Medulla oblongata (tissue), 1 donor: ENCODE measurements at regions not wholly inside any gene's neighbourhood (a gene's known extent, or its start where the extent isn't known, plus 50 kb on each side); places are given as distances from the start of the nearest gene placed in this dataset.

Experiments used
- DNase-seq: peaks from one replicate; pipeline ENCODE4 v3.0.0-alpha.2; 2015; ENCODE audit errors: extremely low spot score

GRCh38 chr12:65546528-65546927 is 268.0 kb downstream of the MSRB3 start:
- no peak for DNase-seq

- DNase-seq, result peak; percentile 74
Measured at GRCh38 chr12:65556676-65557437, 267.4 kb upstream of the HMGA2 start.

GRCh38 chr12:65557438-65558181 is 266.7 kb upstream of the HMGA2 start:
- no peak for DNase-seq

- no peak for DNase-seq
Measured at GRCh38 chr12:65560286-65560685, 264.0 kb upstream of the HMGA2 start.

- DNase-seq, result no peak
Measured at GRCh38 chr12:65561798-65562382, 262.4 kb upstream of the HMGA2 start.

DNA sequence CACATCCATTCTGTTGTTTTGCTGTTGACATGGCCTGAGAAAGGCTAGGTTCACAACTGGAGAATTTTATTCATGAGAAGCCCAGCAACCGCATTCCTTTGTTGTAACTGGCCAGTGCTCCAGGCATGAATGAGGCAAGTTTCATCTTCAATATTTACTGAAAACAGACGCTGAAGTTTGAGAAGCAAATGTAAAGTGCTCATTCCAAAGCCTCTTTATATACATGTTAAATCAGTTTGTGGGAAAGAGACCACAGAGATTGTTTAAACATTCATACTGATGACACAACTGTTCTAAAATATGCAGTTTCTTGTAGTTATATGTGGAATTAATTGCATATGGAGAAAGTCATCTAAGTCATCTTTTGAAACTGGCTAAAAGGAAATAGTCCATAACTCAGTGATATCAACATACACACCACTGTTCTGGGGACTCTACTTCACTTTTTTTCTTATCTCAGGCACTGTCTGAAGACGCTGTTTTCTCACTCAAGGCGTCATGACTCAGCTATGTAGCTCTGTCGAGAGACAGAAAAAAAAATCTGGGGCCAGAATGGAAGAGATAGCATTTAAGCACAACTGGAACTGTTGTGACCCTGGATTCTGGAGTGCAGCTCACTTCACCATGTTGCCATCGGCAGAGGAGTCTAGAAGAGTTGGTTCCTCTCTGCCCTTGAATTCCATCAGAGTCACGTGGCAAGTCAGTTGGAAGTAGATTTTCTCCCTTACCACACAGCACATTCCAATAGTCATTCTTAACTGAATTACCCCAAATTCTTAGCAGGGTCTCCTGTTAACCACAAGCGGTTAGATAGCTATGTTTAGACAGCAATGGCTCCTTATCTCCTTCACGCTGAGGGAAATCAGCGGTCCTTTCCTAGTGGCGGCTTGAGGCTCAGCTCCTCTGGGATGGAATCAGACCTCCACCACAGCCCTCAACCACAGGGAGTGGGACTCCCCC is 258.4 kb upstream of the HMGA2 start:
- no peak for DNase-seq

DNA sequence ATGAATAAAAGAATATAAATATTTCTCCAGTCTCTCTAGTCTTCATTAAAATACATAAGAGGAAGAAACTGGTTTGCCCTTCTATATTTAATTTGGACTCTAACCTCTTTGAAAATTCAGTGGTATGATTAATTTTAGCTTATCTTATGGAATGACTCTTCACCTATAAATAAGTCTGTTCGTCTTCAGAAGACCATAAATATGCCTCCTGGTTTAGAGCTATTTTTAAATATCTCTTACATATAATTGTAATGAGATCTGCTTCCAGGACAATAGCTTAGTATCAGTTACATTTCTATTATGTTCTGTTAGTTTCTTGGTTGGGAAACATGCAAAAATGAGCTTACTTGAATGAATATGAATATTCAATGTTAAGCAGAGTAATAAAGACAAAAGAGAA is 257.5 kb upstream of the HMGA2 start:
- no peak for DNase-seq

GRCh38 chr12:65567820-65568219 is 256.5 kb upstream of the HMGA2 start:
- DNase-seq, result no peak

- no peak for DNase-seq
Measured at GRCh38 chr12:65568517-65568916, 255.8 kb upstream of the HMGA2 start.

DNA sequence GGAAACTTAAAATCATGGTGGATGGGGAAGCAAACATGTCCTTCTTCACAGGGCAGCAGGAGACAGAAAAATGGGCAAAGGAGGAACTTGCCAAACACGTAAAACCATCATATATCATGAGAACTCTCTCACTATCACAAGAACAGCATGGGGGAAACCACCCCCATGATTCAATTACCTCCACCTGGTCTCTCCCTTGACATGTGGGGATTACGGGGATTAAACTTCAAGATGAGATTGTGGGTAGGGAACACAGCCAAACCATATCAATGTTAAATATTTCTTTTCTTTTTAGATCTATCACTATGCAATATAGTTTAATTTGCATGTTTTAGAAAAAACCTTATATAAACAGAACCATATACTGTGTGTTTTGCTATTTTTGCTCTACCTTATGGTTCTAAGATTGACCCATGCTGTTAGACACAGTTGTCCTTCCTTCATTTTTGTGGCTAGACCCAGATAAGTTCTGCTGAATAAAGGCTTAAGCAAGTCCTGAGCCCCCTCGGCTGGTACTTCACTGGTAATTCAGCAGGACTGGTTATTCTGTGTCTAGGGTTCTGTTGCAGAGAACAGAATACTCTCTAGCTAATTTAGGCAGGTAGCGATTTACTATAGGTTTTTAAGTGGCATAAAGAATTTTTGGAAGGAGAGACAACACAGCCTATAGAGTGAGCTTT is 253.7 kb upstream of the HMGA2 start:
- no peak for DNase-seq

DNA sequence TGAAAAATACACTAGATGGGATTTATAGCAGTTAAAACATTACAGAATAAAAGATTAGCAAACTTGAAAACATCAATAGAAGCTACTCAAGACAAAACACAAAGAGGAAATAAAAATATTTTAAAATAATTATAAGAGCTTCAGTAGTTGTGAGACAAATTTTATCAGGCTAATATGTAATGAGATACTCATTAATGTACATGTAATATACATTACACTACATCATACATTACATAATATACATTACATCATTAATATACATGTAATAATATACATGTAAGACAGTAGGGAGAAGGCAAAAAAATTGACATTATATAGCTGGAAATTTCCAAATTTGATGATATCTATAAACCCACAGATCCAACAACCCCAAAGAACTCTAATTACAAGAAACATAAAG is 249.4 kb upstream of the HMGA2 start:
- DNase-seq, result no peak

- DNase-seq, result no peak
Measured at GRCh38 chr12:65584016-65584415, 240.3 kb upstream of the HMGA2 start.

DNA sequence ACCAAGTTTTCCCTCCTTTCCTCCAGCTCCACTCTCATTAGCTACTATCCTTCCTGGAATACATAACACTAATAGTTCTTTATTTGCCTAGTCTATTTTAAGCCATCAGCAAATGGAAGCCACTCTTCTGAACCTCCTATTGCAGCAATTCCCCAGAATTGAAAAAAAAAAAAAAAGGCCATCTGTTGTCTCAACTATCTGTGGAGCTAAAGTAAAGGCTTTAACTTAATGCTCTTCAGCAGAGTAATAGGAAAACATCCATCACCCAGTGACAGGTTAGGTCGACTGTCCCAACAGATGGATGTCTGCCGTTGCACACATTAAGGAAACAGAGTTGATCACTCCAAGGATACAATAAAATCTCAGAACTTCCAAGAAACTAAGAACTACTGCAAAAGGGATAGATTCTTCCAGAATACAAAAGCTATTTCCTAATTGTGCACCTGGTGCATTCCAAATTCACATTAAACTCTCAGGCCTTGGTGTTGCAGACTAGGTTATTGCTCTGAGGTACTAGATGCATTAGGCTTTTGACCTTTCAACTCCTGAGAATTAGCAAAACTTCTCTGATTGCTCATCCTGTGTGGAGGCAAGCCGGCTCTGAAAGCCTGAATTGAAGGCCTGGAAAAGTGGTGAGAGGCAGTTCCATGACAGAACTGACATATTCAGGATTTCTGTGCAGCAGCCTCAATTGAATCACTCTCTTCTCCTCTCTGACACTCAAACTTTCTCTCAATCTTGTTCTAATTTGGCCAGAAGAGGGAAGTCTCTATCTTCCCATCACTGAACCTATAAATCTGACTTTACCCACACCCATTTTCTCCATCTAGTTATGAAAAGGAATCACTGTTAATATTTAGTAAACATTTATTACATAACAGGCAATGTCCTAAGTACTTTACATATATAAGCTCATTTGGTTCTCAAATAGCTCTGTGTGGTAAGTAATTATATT is 238.4 kb upstream of the HMGA2 start:
- DNase-seq, result no peak

- no peak for DNase-seq
Measured at GRCh38 chr12:65586796-65587195, 237.5 kb upstream of the HMGA2 start.

DNA sequence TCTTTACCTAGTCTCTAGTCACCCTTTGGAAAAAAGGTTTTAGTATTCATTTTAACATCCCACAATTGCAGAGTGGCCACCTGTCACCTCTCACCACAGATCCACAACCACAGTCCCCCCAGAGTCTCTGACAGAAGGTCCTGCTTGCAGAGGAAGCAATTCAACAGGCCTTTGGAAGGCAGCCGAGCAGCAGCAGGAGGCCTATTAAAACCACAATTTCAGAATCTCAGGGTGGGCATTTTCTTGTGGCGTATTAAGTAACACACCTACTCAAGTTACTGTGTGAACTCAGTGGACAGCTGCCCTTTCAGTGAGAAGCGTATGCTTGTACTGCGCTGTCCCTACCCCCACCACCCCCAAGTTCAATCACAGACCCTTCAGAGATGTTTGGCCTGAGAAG is 234.0 kb upstream of the HMGA2 start:
- no peak for DNase-seq

- DNase-seq, result no peak
Measured at GRCh38 chr12:65592416-65592815, 231.9 kb upstream of the HMGA2 start.

- DNase-seq, result no peak
Measured at GRCh38 chr12:65593239-65593701, 231.0 kb upstream of the HMGA2 start.

DNA sequence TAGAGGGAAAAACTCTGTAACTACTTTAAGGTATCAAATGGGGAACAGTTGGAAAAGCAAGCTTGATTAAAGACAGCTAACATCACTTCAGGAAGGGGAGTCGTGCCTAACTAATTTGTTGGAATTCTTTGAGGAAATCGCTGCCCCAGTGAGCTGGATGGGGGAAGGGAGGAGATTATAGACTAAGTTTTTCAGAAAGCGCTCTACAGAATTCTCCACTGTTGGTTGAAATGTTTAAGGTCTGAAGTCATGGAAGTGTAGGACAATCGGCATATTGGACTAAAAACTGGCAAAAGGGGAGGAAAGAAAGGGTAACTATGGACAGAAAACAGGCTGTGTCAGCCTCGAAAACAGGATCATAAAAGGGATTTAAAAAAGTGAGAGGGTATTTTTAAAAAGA is 229.9 kb upstream of the HMGA2 start:
- no peak for DNase-seq

GRCh38 chr12:65595016-65595560 is 229.2 kb upstream of the HMGA2 start:
- no peak for DNase-seq
